H9 (cell line): ENCODE measurements at regions not wholly inside any gene's neighbourhood (a gene's known extent, or its start where the extent isn't known, plus 50 kb on each side); places are given as distances from the start of the nearest gene placed in this dataset.

Experiments
- DNase-seq: peaks from one replicate; pipeline ENCODE4 v3.0.0-alpha.2; 2017
- H2AFZ ChIP-seq: one replicate; pipeline ENCODE4 v1.6.1; 2013; ENCODE audit warnings: mild to moderate bottlenecking, low read length, control low read depth, moderate library complexity
- H2AK5ac ChIP-seq: 2 replicates; pipeline ENCODE4 v1.6.1; 2013; ENCODE audit warnings: low read length, control low read depth, mixed read lengths; ENCODE audit not compliant: insufficient read length
- H2BK120ac ChIP-seq: one replicate; pipeline ENCODE4 v1.6.1; 2013; ENCODE audit warnings: low read depth, mild to moderate bottlenecking, low read length, control low read depth, inconsistent platforms; ENCODE audit not compliant: poor library complexity, severe bottlenecking
- H2BK12ac ChIP-seq: 2 replicates; pipeline ENCODE4 v1.6.1; 2013; ENCODE audit warnings: low read length, control low read depth, mixed read lengths, low read depth; ENCODE audit not compliant: insufficient read length
- H2BK15ac ChIP-seq: 2 replicates; pipeline ENCODE4 v1.6.1; 2013; ENCODE audit warnings: low read depth, low read length, control low read depth
- H2BK20ac ChIP-seq: one replicate; pipeline ENCODE4 v1.6.1; 2013; ENCODE audit warnings: low read depth, mild to moderate bottlenecking, low read length, control low read depth, inconsistent platforms; ENCODE audit not compliant: poor library complexity, severe bottlenecking
- H2BK5ac ChIP-seq: 2 replicates; pipeline ENCODE4 v1.6.1; 2013; ENCODE audit warnings: low read length, control low read depth, mixed read lengths; ENCODE audit not compliant: insufficient read length
- H3K14ac ChIP-seq: 2 replicates; pipeline ENCODE4 v1.6.1; 2013; ENCODE audit warnings: low read length, control low read depth; ENCODE audit not compliant: insufficient read depth
- H3K18ac ChIP-seq: 2 replicates; pipeline ENCODE4 v1.6.1; 2013; ENCODE audit warnings: low read depth, mild to moderate bottlenecking, mixed read lengths, low read length, control low read depth; ENCODE audit not compliant: insufficient read length
- H3K23ac ChIP-seq: 2 replicates; pipeline ENCODE4 v1.6.1; 2013; ENCODE audit warnings: low read length, control low read depth, mixed read lengths, low read depth; ENCODE audit not compliant: insufficient read length
- H3K23me2 ChIP-seq: 2 replicates; pipeline ENCODE4 v1.6.1; 2013; ENCODE audit warnings: low read depth, mild to moderate bottlenecking, mixed read lengths, low read length, control low read depth; ENCODE audit not compliant: insufficient read length, poor library complexity, severe bottlenecking
- H3K27ac ChIP-seq: 2 replicates; pipeline ENCODE4 v1.5.1; 2013; ENCODE audit warnings: low read length, control low read depth, mixed read lengths, low read depth; ENCODE audit not compliant: insufficient read length
- H3K27me3 ChIP-seq: 2 replicates; pipeline ENCODE4 v1.6.1; 2013; ENCODE audit warnings: low read length, control low read depth, inconsistent platforms; ENCODE audit not compliant: insufficient read depth
- H3K4ac ChIP-seq: 2 replicates; pipeline ENCODE4 v1.6.1; 2013; ENCODE audit warnings: low read depth, mild to moderate bottlenecking, control low read depth, inconsistent platforms, low read length, moderate library complexity
- H3K4me1 ChIP-seq: 2 replicates; pipeline ENCODE4 v1.6.1; 2013; ENCODE audit warnings: low read length, control low read depth, inconsistent platforms; ENCODE audit not compliant: insufficient read depth
- H3K4me2 ChIP-seq: 2 replicates; pipeline ENCODE4 v1.6.1; 2013; ENCODE audit warnings: low read length, control low read depth, mixed read lengths; ENCODE audit not compliant: insufficient read length, insufficient read depth
- H3K56ac ChIP-seq: 2 replicates; pipeline ENCODE4 v1.6.1; 2013; ENCODE audit warnings: low read depth, mild to moderate bottlenecking, mixed read lengths, low read length, control low read depth; ENCODE audit not compliant: insufficient read length
- H3K79me1 ChIP-seq: 2 replicates; pipeline ENCODE4 v1.6.1; 2013; ENCODE audit warnings: low read depth, mild to moderate bottlenecking, moderate library complexity, low read length, control low read depth, inconsistent platforms; ENCODE audit not compliant: insufficient read depth, poor library complexity, severe bottlenecking
- H3K79me2 ChIP-seq: 2 replicates; pipeline ENCODE4 v1.6.1; 2013; ENCODE audit warnings: low read length, control low read depth, inconsistent platforms; ENCODE audit not compliant: insufficient read depth
- H3K9ac ChIP-seq: 2 replicates; pipeline ENCODE4 v1.6.1; 2013; ENCODE audit warnings: low read length, control low read depth, mixed read lengths; ENCODE audit not compliant: insufficient read length; ENCODE audit errors: extremely low read depth
- H3K9me3 ChIP-seq: one replicate; pipeline ENCODE4 v1.6.1; 2013; ENCODE audit warnings: low read depth, low read length, inconsistent platforms; ENCODE audit not compliant: control insufficient read depth
- H3T11ph ChIP-seq: one replicate; pipeline ENCODE4 v1.6.1; 2013; ENCODE audit warnings: mild to moderate bottlenecking, low read length, control low read depth, inconsistent platforms
- H4K20me1 ChIP-seq: one replicate; pipeline ENCODE4 v1.6.1; 2013; ENCODE audit not compliant: control insufficient read depth, insufficient read length, insufficient read depth
- H4K5ac ChIP-seq: 2 replicates; pipeline ENCODE4 v1.6.1; 2013; ENCODE audit warnings: low read depth, mild to moderate bottlenecking, mixed read lengths, low read length, control low read depth; ENCODE audit not compliant: insufficient read length
- H4K8ac ChIP-seq: replicated peaks from 2 replicates; pipeline ENCODE4 v1.6.1; 2013; ENCODE audit warnings: low read length, control low read depth, mixed read lengths, low read depth; ENCODE audit not compliant: insufficient read length
- H4K91ac ChIP-seq: 2 replicates; pipeline ENCODE4 v1.6.1; 2013; ENCODE audit warnings: low read depth, mild to moderate bottlenecking, moderate library complexity, mixed read lengths, low read length, control low read depth; ENCODE audit not compliant: insufficient read length
- H3K27ac Mint-ChIP-seq, 3 experiments: 2 replicates in 2 of 3; 3 replicates in 1 of 3; pipeline ENCODE4 v1.8.0; 2020 to 2021; ENCODE audit warnings: mixed read lengths in 3 of 3, mild to moderate bottlenecking in 1 of 3, moderate library complexity in 1 of 3
- H3K27me3 Mint-ChIP-seq: 2 replicates; pipeline ENCODE4 v1.8.0; 2021; ENCODE audit warnings: low read depth, mild to moderate bottlenecking, moderate library complexity, mixed read lengths
- H3K36me3 Mint-ChIP-seq, 3 experiments: 2 replicates in 2 of 3; 3 replicates in 1 of 3; pipeline ENCODE4 v1.8.0; 2020 to 2021; ENCODE audit warnings: low read depth in 3 of 3, mixed read lengths in 3 of 3; ENCODE audit not compliant: insufficient read depth in 1 of 3
- H3K4me1 Mint-ChIP-seq, 2 experiments: 2 replicates each; pipeline ENCODE4 v1.8.0; 2020; ENCODE audit warnings: mixed read lengths in 2 of 2
- H3K4me3 Mint-ChIP-seq, 2 experiments: 2 replicates in 1 of 2; 3 replicates in 1 of 2; pipeline ENCODE4 v1.8.0; 2020 to 2021; ENCODE audit warnings: mild to moderate bottlenecking in 2 of 2, mixed read lengths in 2 of 2, moderate library complexity in 1 of 2
- H3K9me3 Mint-ChIP-seq, 2 experiments: 2 replicates in 1 of 2; 3 replicates in 1 of 2; pipeline ENCODE4 v1.8.0; 2020; ENCODE audit warnings: mild to moderate bottlenecking in 2 of 2, mixed read lengths in 2 of 2, moderate library complexity in 1 of 2
- WGBS: extraction: QIAGEN DNeasy Blood & Tissue Kit; methylation state at CpG from one replicate; pipeline ENCODE4 v1.1.7; 2013; ENCODE audit warnings: missing lambda C conversion rate, low lambda C conversion rate, mixed read lengths; ENCODE audit not compliant: insufficient read length; ENCODE audit errors: extremely low coverage; 5-methylcytosine and 5-hydroxymethylcytosine counted together
- TF ChIP-seq, protein P1 (sequence below): fragments of 200-600 bp; sonication (generic); conservative IDR thresholded peaks from 3 replicates; pipeline ENCODE4 v1.8.0; 2021; ENCODE audit warnings: antibody characterized with exemption, mild to moderate bottlenecking

- Mint-ChIP-seq H3K4me1 (no peaks in the 10 kb centered on the region), H3K27me3 (no peaks in the 10 kb centered on the region), H3K27ac (no peak overlapping the region), H3K4me3 (no peak overlapping the region), H3K9me3 (no peaks in the 10 kb centered on the region), H3K36me3 (no peaks in the 10 kb centered on the region)
- Histone ChIP-seq H3K27me3 (no peaks in the 10 kb centered on the region), H3K4ac (no peak overlapping the region), H3T11ph (no peak overlapping the region), H3K79me2 (no peaks in the 10 kb centered on the region), H2BK20ac (no peak overlapping the region), H3K23me2 (no peaks in the 10 kb centered on the region), H3K27ac (no peak overlapping the region), H4K8ac (no peak overlapping the region), H4K20me1 (no peaks in the 10 kb centered on the region), H3K9ac (no peak overlapping the region), H3K56ac (no peak overlapping the region), H2BK120ac (no peak overlapping the region), H3K23ac (no peak overlapping the region), H3K79me1 (no peaks in the 10 kb centered on the region), H3K14ac (no peak overlapping the region), H2BK12ac (no peak overlapping the region), H4K5ac (no peak overlapping the region), H2AFZ (no peak overlapping the region), H4K91ac (no peak overlapping the region), H3K18ac (no peak overlapping the region), H2BK5ac (no peak overlapping the region), H3K4me1 (no peaks in the 10 kb centered on the region), H3K4me2 (no peak overlapping the region), H2AK5ac (no peak overlapping the region), H3K9me3 (no peaks in the 10 kb centered on the region), H2BK15ac (no peak overlapping the region)
- DNase-seq, result no peak
- TF ChIP-seq, protein P1, sequence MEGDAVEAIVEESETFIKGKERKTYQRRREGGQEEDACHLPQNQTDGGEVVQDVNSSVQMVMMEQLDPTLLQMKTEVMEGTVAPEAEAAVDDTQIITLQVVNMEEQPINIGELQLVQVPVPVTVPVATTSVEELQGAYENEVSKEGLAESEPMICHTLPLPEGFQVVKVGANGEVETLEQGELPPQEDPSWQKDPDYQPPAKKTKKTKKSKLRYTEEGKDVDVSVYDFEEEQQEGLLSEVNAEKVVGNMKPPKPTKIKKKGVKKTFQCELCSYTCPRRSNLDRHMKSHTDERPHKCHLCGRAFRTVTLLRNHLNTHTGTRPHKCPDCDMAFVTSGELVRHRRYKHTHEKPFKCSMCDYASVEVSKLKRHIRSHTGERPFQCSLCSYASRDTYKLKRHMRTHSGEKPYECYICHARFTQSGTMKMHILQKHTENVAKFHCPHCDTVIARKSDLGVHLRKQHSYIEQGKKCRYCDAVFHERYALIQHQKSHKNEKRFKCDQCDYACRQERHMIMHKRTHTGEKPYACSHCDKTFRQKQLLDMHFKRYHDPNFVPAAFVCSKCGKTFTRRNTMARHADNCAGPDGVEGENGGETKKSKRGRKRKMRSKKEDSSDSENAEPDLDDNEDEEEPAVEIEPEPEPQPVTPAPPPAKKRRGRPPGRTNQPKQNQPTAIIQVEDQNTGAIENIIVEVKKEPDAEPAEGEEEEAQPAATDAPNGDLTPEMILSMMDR, result no peak
- no CpG with 5 or more reads among the region's 2 CpGs for WGBS
Measured at GRCh38 chr7:145797507-145797906, 319.1 kb upstream of the CNTNAP2 start.
